ENCODE measurements at regions not wholly inside any gene's neighbourhood (a gene's known extent, or its start where the extent isn't known, plus 50 kb on each side); places are given as distances from the start of the nearest gene placed in this dataset.
A peak's percentile ranks its signal among the peaks of the same experiment; 100 is the strongest.

- peak in 1 of 2 donors; percentile 3 for DNase-seq (ENCODE audit: low spot score in 2 of 2)
- TF ChIP-seq POLR2A (IDR thresholded peaks at IDR 0.05) (no peak), CTCF (IDR thresholded peaks at IDR 0.05) (no peak)
- WGBS, 2 donors = 88 to 92% methylated on average over 10 of the region's 10 CpGs
- intact Hi-C loops (cut with DNase I; ENCODE audit: low total_unique reads) = no loop called here
- no peak overlapping the region for H3K4me3 ChIP-seq (ENCODE audit: low read depth, poor library complexity, severe bottlenecking)
Observed at GRCh38 chr13:109996404-109996960, 210.1 kb upstream of the IRS2 start.

- TF ChIP-seq CTCF (IDR thresholded peaks at IDR 0.05) (no peak), POLR2A (IDR thresholded peaks at IDR 0.05) (no peak)
- DNase-seq (ENCODE audit: low spot score in 2 of 2) = peak in 1 of 2 donors; percentile 40
- WGBS, 2 donors = 94% methylated on average over 2 of the region's 2 CpGs
- intact Hi-C loops (cut with DNase I; ENCODE audit: low total_unique reads) = no loop called here
- H3K4me3 ChIP-seq (ENCODE audit: low read depth, poor library complexity, severe bottlenecking) = no peak overlapping the region
Observed at GRCh38 chr13:109995578-109995977, 209.2 kb upstream of the IRS2 start.

GRCh38 chr13:109990296-109990695 is 203.9 kb upstream of the IRS2 start:
- peak in 1 of 2 donors; percentile 81 for DNase-seq (ENCODE audit: low spot score in 2 of 2)
- intact Hi-C loops (cut with DNase I; ENCODE audit: low total_unique reads) = no loop called here
- H3K4me3 ChIP-seq (ENCODE audit: low read depth, poor library complexity, severe bottlenecking) = no peak overlapping the region
- TF ChIP-seq CTCF (IDR thresholded peaks at IDR 0.05) = no peak
- TF ChIP-seq POLR2A (IDR thresholded peaks at IDR 0.05) = no peak
- 83 to 85% methylated on average over 6 of the region's 6 CpGs for WGBS, 2 donors

- peak in 1 of 2 donors; percentile 7 for DNase-seq (ENCODE audit: low spot score in 2 of 2)
- 78 to 86% methylated on average over 3 of the region's 3 CpGs for WGBS, 2 donors
- intact Hi-C loops (cut with DNase I; ENCODE audit: low total_unique reads) = no loop called here
- no peak for TF ChIP-seq CTCF (IDR thresholded peaks at IDR 0.05)
- TF ChIP-seq POLR2A (IDR thresholded peaks at IDR 0.05) = no peak
- H3K4me3 ChIP-seq (ENCODE audit: low read depth, poor library complexity, severe bottlenecking) = no peak overlapping the region
Observed at GRCh38 chr13:109989686-109990085, 203.3 kb upstream of the IRS2 start.

- no peak overlapping the region for H3K4me3 ChIP-seq (ENCODE audit: low read depth, poor library complexity, severe bottlenecking)
- WGBS, 2 donors = 71 to 78% methylated on average over 4 of the region's 4 CpGs
- TF ChIP-seq CTCF (IDR thresholded peaks at IDR 0.05) (no peak), POLR2A (IDR thresholded peaks at IDR 0.05) (no peak)
- peak in 1 of 2 donors; percentile 40 for DNase-seq (ENCODE audit: low spot score in 2 of 2)
- intact Hi-C loops (cut with DNase I; ENCODE audit: low total_unique reads) = no loop called here
Observed at GRCh38 chr13:109989155-109989554, 202.8 kb upstream of the IRS2 start.

GRCh38 chr13:109986851-109987250 is 200.5 kb upstream of the IRS2 start:
- intact Hi-C loops (cut with DNase I; ENCODE audit: low total_unique reads) = no loop called here
- no peak overlapping the region for H3K4me3 ChIP-seq (ENCODE audit: low read depth, poor library complexity, severe bottlenecking)
- TF ChIP-seq POLR2A (IDR thresholded peaks at IDR 0.05) = no peak
- WGBS, 2 donors = 98 to 100% methylated on average over 1 of the region's 1 CpG
- no peak for DNase-seq (ENCODE audit: low spot score in 2 of 2)

Data from lower leg skin (tissue), 4 donors.